ENCODE measurements at regions not wholly inside any gene's neighbourhood (a gene's known extent, or its start where the extent isn't known, plus 50 kb on each side); places are given as distances from the start of the nearest gene placed in this dataset.

- DNase-seq (ENCODE audit: low read depth in 4 of 4, low spot score in 1 of 4): no peak
These were observed 404.7 kb downstream of the FBXO15 start for GRCh38 chr18:73742957-73743356.

GRCh38 chr18:73741946-73742345 is 405.7 kb downstream of the FBXO15 start:
- no peak for DNase-seq (ENCODE audit: low read depth in 4 of 4, low spot score in 1 of 4)

- no peak for DNase-seq (ENCODE audit: low read depth in 4 of 4, low spot score in 1 of 4)
These were observed 408.5 kb downstream of the FBXO15 start for GRCh38 chr18:73739098-73739497.

GRCh38 chr18:73737990-73738389 is 409.6 kb downstream of the FBXO15 start:
- no peak for DNase-seq (ENCODE audit: low read depth in 4 of 4, low spot score in 1 of 4)

- DNase-seq (ENCODE audit: low read depth in 4 of 4, low spot score in 1 of 4): no peak
These were observed 411.8 kb downstream of the FBXO15 start for GRCh38 chr18:73735836-73736235.

- no peak for DNase-seq (ENCODE audit: low read depth in 4 of 4, low spot score in 1 of 4)
These were observed 413.8 kb downstream of the FBXO15 start for GRCh38 chr18:73733806-73734314.

- DNase-seq (ENCODE audit: low read depth in 4 of 4, low spot score in 1 of 4): no peak
These were observed 414.3 kb downstream of the FBXO15 start for GRCh38 chr18:73733376-73733775.

GRCh38 chr18:73728657-73729056 is 419.0 kb downstream of the FBXO15 start:
- no peak for DNase-seq (ENCODE audit: low read depth in 4 of 4, low spot score in 1 of 4)

- DNase-seq (ENCODE audit: low read depth in 4 of 4, low spot score in 1 of 4): no peak
These were observed 422.7 kb downstream of the FBXO15 start for GRCh38 chr18:73724958-73725357.

GRCh38 chr18:73719611-73720010 is 428.0 kb downstream of the FBXO15 start:
- DNase-seq (ENCODE audit: low read depth in 4 of 4, low spot score in 1 of 4): no peak

- DNase-seq (ENCODE audit: low read depth in 4 of 4, low spot score in 1 of 4): no peak
These were observed 430.1 kb downstream of the FBXO15 start for GRCh38 chr18:73717570-73717969.

GRCh38 chr18:73715210-73715670 is 432.4 kb downstream of the FBXO15 start:
- no peak for DNase-seq (ENCODE audit: low read depth in 4 of 4, low spot score in 1 of 4)

- DNase-seq (ENCODE audit: low read depth in 4 of 4, low spot score in 1 of 4): no peak
These were observed 433.2 kb downstream of the FBXO15 start for GRCh38 chr18:73714466-73714865.

GRCh38 chr18:73711256-73711655 is 436.4 kb downstream of the FBXO15 start:
- no peak for DNase-seq (ENCODE audit: low read depth in 4 of 4, low spot score in 1 of 4)

- DNase-seq (ENCODE audit: low read depth in 4 of 4, low spot score in 1 of 4): no peak
These were observed 439.0 kb downstream of the FBXO15 start for GRCh38 chr18:73708591-73708990.

GRCh38 chr18:73707035-73707434 is 440.6 kb downstream of the FBXO15 start:
- DNase-seq (ENCODE audit: low read depth in 4 of 4, low spot score in 1 of 4): no peak

GRCh38 chr18:73697353-73697752 is 450.3 kb downstream of the FBXO15 start:
- no peak for DNase-seq (ENCODE audit: low read depth in 4 of 4, low spot score in 1 of 4)

GRCh38 chr18:73696698-73697097 is 450.9 kb downstream of the FBXO15 start:
- no peak for DNase-seq (ENCODE audit: low read depth in 4 of 4, low spot score in 1 of 4)

GRCh38 chr18:73696171-73696570 is 451.5 kb downstream of the FBXO15 start:
- no peak for DNase-seq (ENCODE audit: low read depth in 4 of 4, low spot score in 1 of 4)

GRCh38 chr18:73693091-73693490 is 454.5 kb downstream of the FBXO15 start:
- DNase-seq (ENCODE audit: low read depth in 4 of 4, low spot score in 1 of 4): no peak

- no peak for DNase-seq (ENCODE audit: low read depth in 4 of 4, low spot score in 1 of 4)
These were observed 456.0 kb downstream of the FBXO15 start for GRCh38 chr18:73691624-73692023.

- no peak for DNase-seq (ENCODE audit: low read depth in 4 of 4, low spot score in 1 of 4)
These were observed 456.5 kb downstream of the FBXO15 start for GRCh38 chr18:73691118-73691517.

GRCh38 chr18:73690222-73690621 is 457.4 kb downstream of the FBXO15 start:
- DNase-seq (ENCODE audit: low read depth in 4 of 4, low spot score in 1 of 4): no peak
